ENCODE measurements at regions not wholly inside any gene's neighbourhood (a gene's known extent, or its start where the extent isn't known, plus 50 kb on each side); places are given as distances from the start of the nearest gene placed in this dataset.

GRCh38 chr11:36763187-36763586 is 165.2 kb upstream of the RAG2 start:
- Histone ChIP-seq H3K27ac (ENCODE audit: low read depth, low read length) (no peak overlapping the region), H2AFZ (ENCODE audit: low read length) (no peak overlapping the region), H3K9me3 (ENCODE audit: low read depth, low read length) (no peaks in the 10 kb centered on the region), H3K79me2 (ENCODE audit: insufficient read depth, low read length) (no peaks in the 10 kb centered on the region), H3K27me3 (ENCODE audit: insufficient read depth, low read length) (no peaks in the 10 kb centered on the region), H3K4me1 (ENCODE audit: insufficient read depth, low read length) (no peaks in the 10 kb centered on the region), H3K4me3 (ENCODE audit: insufficient read depth, low read length) (no peak overlapping the region), H4K20me1 (ENCODE audit: insufficient read depth, low read length) (no peaks in the 10 kb centered on the region), H3K36me3 (ENCODE audit: insufficient read depth, low read length) (no peaks in the 10 kb centered on the region), H3K4me2 (ENCODE audit: insufficient read depth, low read length) (no peak overlapping the region)
- DNase-seq (ENCODE audit: insufficient read length, low spot score, missing footprints) = no peak
- TF ChIP-seq CTCF (IDR thresholded peaks at IDR 0.05; ENCODE audit: extremely low read depth, low read depth, low read length) = no peak

GRCh38 chr11:36757075-36757474 is 159.0 kb upstream of the RAG2 start:
- Histone ChIP-seq H3K27ac (ENCODE audit: low read depth, low read length) (no peak overlapping the region), H3K4me1 (ENCODE audit: insufficient read depth, low read length) (no peaks in the 10 kb centered on the region), H2AFZ (ENCODE audit: low read length) (no peak overlapping the region), H3K27me3 (ENCODE audit: insufficient read depth, low read length) (no peaks in the 10 kb centered on the region), H3K79me2 (ENCODE audit: insufficient read depth, low read length) (no peaks in the 10 kb centered on the region), H3K4me3 (ENCODE audit: insufficient read depth, low read length) (no peak overlapping the region), H3K4me2 (ENCODE audit: insufficient read depth, low read length) (no peak overlapping the region), H3K36me3 (ENCODE audit: insufficient read depth, low read length) (no peaks in the 10 kb centered on the region), H3K9me3 (ENCODE audit: low read depth, low read length) (no peaks in the 10 kb centered on the region), H4K20me1 (ENCODE audit: insufficient read depth, low read length) (no peaks in the 10 kb centered on the region)
- no peak for TF ChIP-seq CTCF (IDR thresholded peaks at IDR 0.05; ENCODE audit: extremely low read depth, low read depth, low read length)
- no peak for DNase-seq (ENCODE audit: insufficient read length, low spot score, missing footprints)

GRCh38 chr11:36753960-36754359 is 155.9 kb upstream of the RAG2 start:
- Histone ChIP-seq H2AFZ (ENCODE audit: low read length) (no peak overlapping the region), H3K4me3 (ENCODE audit: insufficient read depth, low read length) (no peak overlapping the region), H3K4me2 (ENCODE audit: insufficient read depth, low read length) (no peak overlapping the region), H3K27me3 (ENCODE audit: insufficient read depth, low read length) (no peaks in the 10 kb centered on the region), H3K79me2 (ENCODE audit: insufficient read depth, low read length) (no peaks in the 10 kb centered on the region), H3K36me3 (ENCODE audit: insufficient read depth, low read length) (no peaks in the 10 kb centered on the region), H4K20me1 (ENCODE audit: insufficient read depth, low read length) (no peaks in the 10 kb centered on the region), H3K9me3 (ENCODE audit: low read depth, low read length) (no peaks in the 10 kb centered on the region), H3K27ac (ENCODE audit: low read depth, low read length) (no peak overlapping the region), H3K4me1 (ENCODE audit: insufficient read depth, low read length) (no peaks in the 10 kb centered on the region)
- no peak for TF ChIP-seq CTCF (IDR thresholded peaks at IDR 0.05; ENCODE audit: extremely low read depth, low read depth, low read length)
- DNase-seq (ENCODE audit: insufficient read length, low spot score, missing footprints) = no peak

- Histone ChIP-seq H3K4me3 (ENCODE audit: insufficient read depth, low read length) (no peak overlapping the region), H3K36me3 (ENCODE audit: insufficient read depth, low read length) (no peaks in the 10 kb centered on the region), H3K27ac (ENCODE audit: low read depth, low read length) (no peak overlapping the region), H2AFZ (ENCODE audit: low read length) (no peak overlapping the region), H3K27me3 (ENCODE audit: insufficient read depth, low read length) (no peaks in the 10 kb centered on the region), H3K79me2 (ENCODE audit: insufficient read depth, low read length) (no peaks in the 10 kb centered on the region), H3K9me3 (ENCODE audit: low read depth, low read length) (no peaks in the 10 kb centered on the region), H3K4me2 (ENCODE audit: insufficient read depth, low read length) (no peak overlapping the region), H3K4me1 (ENCODE audit: insufficient read depth, low read length) (no peaks in the 10 kb centered on the region), H4K20me1 (ENCODE audit: insufficient read depth, low read length) (no peaks in the 10 kb centered on the region)
- no peak for TF ChIP-seq CTCF (IDR thresholded peaks at IDR 0.05; ENCODE audit: extremely low read depth, low read depth, low read length)
- DNase-seq (ENCODE audit: insufficient read length, low spot score, missing footprints) = no peak
These were observed 154.0 kb upstream of the RAG2 start for GRCh38 chr11:36751996-36752395.

All from osteoblast (primary cell).